DOHH2 (cell line): ENCODE measurements at regions not wholly inside any gene's neighbourhood (a gene's known extent, or its start where the extent isn't known, plus 50 kb on each side); places are given as distances from the start of the nearest gene placed in this dataset.

Experiments
- H3F3A ChIP-seq: fragments of 200-600 bp; sonication (generic), shearing (Covaris generic); 2 replicates; pipeline ENCODE4 v1.6.0; 2016; ENCODE audit warnings: antibody characterized with exemption, mild to moderate bottlenecking; ENCODE audit not compliant: control insufficient read depth, insufficient read depth
- H3K27ac ChIP-seq: fragments of 200-600 bp; sonication (generic); 2 replicates; pipeline ENCODE4 v1.5.1; 2014; ENCODE audit warnings: low read depth, mild to moderate bottlenecking, low read length, moderate library complexity
- H3K27me3 ChIP-seq: fragments of 200-600 bp; sonication (generic); 2 replicates; pipeline ENCODE4 v1.6.1; 2014; ENCODE audit warnings: mild to moderate bottlenecking, low read length, mixed read lengths; ENCODE audit not compliant: control insufficient read depth
- H3K36me3 ChIP-seq: fragments of 200-600 bp; sonication (generic); 2 replicates; pipeline ENCODE4 v1.6.1; 2014; ENCODE audit warnings: mild to moderate bottlenecking, low read length, moderate library complexity, mixed read lengths; ENCODE audit not compliant: control insufficient read depth
- H3K4me1 ChIP-seq: fragments of 200-600 bp; sonication (generic); 2 replicates; pipeline ENCODE4 v1.6.1; 2014; ENCODE audit warnings: mild to moderate bottlenecking, low read length, mixed read lengths; ENCODE audit not compliant: control insufficient read depth
- H3K4me2 ChIP-seq: fragments of 200-600 bp; sonication (generic); 2 replicates; pipeline ENCODE4 v1.6.0; 2014; ENCODE audit warnings: mild to moderate bottlenecking, low read length, moderate library complexity
- H3K4me3 ChIP-seq: fragments of 200-600 bp; sonication (generic); 2 replicates; pipeline ENCODE4 v1.5.1; 2014; ENCODE audit warnings: mild to moderate bottlenecking, low read length, mixed read lengths
- H3K79me2 ChIP-seq: fragments of 200-600 bp; sonication (generic); 2 replicates; pipeline ENCODE4 v1.6.1; 2014; ENCODE audit warnings: mild to moderate bottlenecking, low read length, mixed read lengths; ENCODE audit not compliant: control insufficient read depth
- H3K9me2 ChIP-seq: fragments of 200-600 bp; sonication (generic); replicated peaks from 2 replicates; pipeline ENCODE4 v1.6.1; 2014; ENCODE audit warnings: mild to moderate bottlenecking, low read length, mixed read lengths; ENCODE audit not compliant: control insufficient read depth
- H3K9me3 ChIP-seq: fragments of 200-600 bp; sonication (generic); 2 replicates; pipeline ENCODE4 v1.6.1; 2014; ENCODE audit warnings: antibody characterized with exemption, low read length, mixed read lengths; ENCODE audit not compliant: control insufficient read depth, insufficient read depth
- H4K20me1 ChIP-seq: fragments of 200-600 bp; sonication (generic); 2 replicates; pipeline ENCODE4 v1.6.0; 2014; ENCODE audit warnings: low read depth, mild to moderate bottlenecking, antibody characterized with exemption, low read length, moderate library complexity; ENCODE audit not compliant: control insufficient read depth, insufficient read depth
- CTCF ChIP-seq: fragments of 200-600 bp; sonication (generic); IDR thresholded peaks from one replicate; pipeline ENCODE4 v1.5.1; 2014; ENCODE audit warnings: antibody characterized with exemption, mild to moderate bottlenecking, low read depth, low read length; ENCODE audit not compliant: poor library complexity, severe bottlenecking
- EZH2phosphoT487 ChIP-seq: fragments of 200-600 bp; sonication (generic); IDR thresholded peaks from 2 replicates; pipeline ENCODE4 v1.6.1; 2017; ENCODE audit warnings: borderline replicate concordance, mild to moderate bottlenecking, antibody characterized with exemption, low read length, moderate library complexity, mixed read lengths

- no peak for TF ChIP-seq EZH2phosphoT487
- TF ChIP-seq CTCF: no peak
- no peaks in the 10 kb centered on the region for H3K36me3 ChIP-seq
- no peaks in the 10 kb centered on the region for H3K27me3 ChIP-seq
- no peaks in the 10 kb centered on the region for H3F3A ChIP-seq
- H3K4me2 ChIP-seq: no peak overlapping the region
- H3K27ac ChIP-seq: no peak overlapping the region
- H4K20me1 ChIP-seq: no peaks in the 10 kb centered on the region
- no peaks in the 10 kb centered on the region for H3K9me3 ChIP-seq
- no peaks in the 10 kb centered on the region for H3K9me2 ChIP-seq
- no peaks in the 10 kb centered on the region for H3K79me2 ChIP-seq
- H3K4me1 ChIP-seq: no peaks in the 10 kb centered on the region
- H3K4me3 ChIP-seq: no peak overlapping the region
These were observed 73.4 kb downstream of the LYZL2 start for GRCh38 chr10:30556189-30556588.

- Histone ChIP-seq H3K4me3 (no peak overlapping the region), H3K9me3 (no peaks in the 10 kb centered on the region), H3K27ac (no peak overlapping the region), H3K9me2 (no peaks in the 10 kb centered on the region), H3K79me2 (no peaks in the 10 kb centered on the region), H3K36me3 (no peaks in the 10 kb centered on the region), H3F3A (no peaks in the 10 kb centered on the region), H3K4me1 (no peaks in the 10 kb centered on the region), H3K27me3 (no peaks in the 10 kb centered on the region), H4K20me1 (no peaks in the 10 kb centered on the region), H3K4me2 (no peak overlapping the region)
- TF ChIP-seq EZH2phosphoT487: no peak
- TF ChIP-seq CTCF: no peak
These were observed 74.1 kb downstream of the LYZL2 start for GRCh38 chr10:30555465-30555864.

GRCh38 chr10:30554440-30554825 is 75.1 kb downstream of the LYZL2 start:
- no peaks in the 10 kb centered on the region for H3K27me3 ChIP-seq
- no peak overlapping the region for H3K4me3 ChIP-seq
- TF ChIP-seq EZH2phosphoT487 (no peak), CTCF (no peak)
- H3K36me3 ChIP-seq: no peaks in the 10 kb centered on the region
- no peak overlapping the region for H3K27ac ChIP-seq
- no peaks in the 10 kb centered on the region for H3K9me3 ChIP-seq
- no peaks in the 10 kb centered on the region for H3K79me2 ChIP-seq
- no peaks in the 10 kb centered on the region for H3K4me1 ChIP-seq
- H3K9me2 ChIP-seq: no peaks in the 10 kb centered on the region
- H3F3A ChIP-seq: no peaks in the 10 kb centered on the region
- H3K4me2 ChIP-seq: no peak overlapping the region
- H4K20me1 ChIP-seq: no peaks in the 10 kb centered on the region
